DOHH2 (cell line): ENCODE measurements at regions not wholly inside any gene's neighbourhood (a gene's known extent, or its start where the extent isn't known, plus 50 kb on each side); places are given as distances from the start of the nearest gene placed in this dataset.

ENCODE experiments used
- H3F3A ChIP-seq: fragments of 200-600 bp; sonication (generic), shearing (Covaris generic); 2 replicates; pipeline ENCODE4 v1.6.0; 2016; ENCODE audit warnings: antibody characterized with exemption, mild to moderate bottlenecking; ENCODE audit not compliant: control insufficient read depth, insufficient read depth
- H3K27ac ChIP-seq: fragments of 200-600 bp; sonication (generic); 2 replicates; pipeline ENCODE4 v1.5.1; 2014; ENCODE audit warnings: low read depth, mild to moderate bottlenecking, low read length, moderate library complexity
- H3K27me3 ChIP-seq: fragments of 200-600 bp; sonication (generic); 2 replicates; pipeline ENCODE4 v1.6.1; 2014; ENCODE audit warnings: mild to moderate bottlenecking, low read length, mixed read lengths; ENCODE audit not compliant: control insufficient read depth
- H3K36me3 ChIP-seq: fragments of 200-600 bp; sonication (generic); 2 replicates; pipeline ENCODE4 v1.6.1; 2014; ENCODE audit warnings: mild to moderate bottlenecking, low read length, moderate library complexity, mixed read lengths; ENCODE audit not compliant: control insufficient read depth
- H3K4me1 ChIP-seq: fragments of 200-600 bp; sonication (generic); 2 replicates; pipeline ENCODE4 v1.6.1; 2014; ENCODE audit warnings: mild to moderate bottlenecking, low read length, mixed read lengths; ENCODE audit not compliant: control insufficient read depth
- H3K4me2 ChIP-seq: fragments of 200-600 bp; sonication (generic); 2 replicates; pipeline ENCODE4 v1.6.0; 2014; ENCODE audit warnings: mild to moderate bottlenecking, low read length, moderate library complexity
- H3K4me3 ChIP-seq: fragments of 200-600 bp; sonication (generic); 2 replicates; pipeline ENCODE4 v1.5.1; 2014; ENCODE audit warnings: mild to moderate bottlenecking, low read length, mixed read lengths
- H3K79me2 ChIP-seq: fragments of 200-600 bp; sonication (generic); 2 replicates; pipeline ENCODE4 v1.6.1; 2014; ENCODE audit warnings: mild to moderate bottlenecking, low read length, mixed read lengths; ENCODE audit not compliant: control insufficient read depth
- H3K9me2 ChIP-seq: fragments of 200-600 bp; sonication (generic); replicated peaks from 2 replicates; pipeline ENCODE4 v1.6.1; 2014; ENCODE audit warnings: mild to moderate bottlenecking, low read length, mixed read lengths; ENCODE audit not compliant: control insufficient read depth
- H3K9me3 ChIP-seq: fragments of 200-600 bp; sonication (generic); 2 replicates; pipeline ENCODE4 v1.6.1; 2014; ENCODE audit warnings: antibody characterized with exemption, low read length, mixed read lengths; ENCODE audit not compliant: control insufficient read depth, insufficient read depth
- H4K20me1 ChIP-seq: fragments of 200-600 bp; sonication (generic); 2 replicates; pipeline ENCODE4 v1.6.0; 2014; ENCODE audit warnings: low read depth, mild to moderate bottlenecking, antibody characterized with exemption, low read length, moderate library complexity; ENCODE audit not compliant: control insufficient read depth, insufficient read depth
- EZH2phosphoT487 ChIP-seq: fragments of 200-600 bp; sonication (generic); IDR thresholded peaks from 2 replicates; pipeline ENCODE4 v1.6.1; 2017; ENCODE audit warnings: borderline replicate concordance, mild to moderate bottlenecking, antibody characterized with exemption, low read length, moderate library complexity, mixed read lengths
- TF ChIP-seq, protein P1 (sequence below): fragments of 200-600 bp; sonication (generic); IDR thresholded peaks from one replicate; pipeline ENCODE4 v1.5.1; 2014; ENCODE audit warnings: antibody characterized with exemption, mild to moderate bottlenecking, low read depth, low read length; ENCODE audit not compliant: poor library complexity, severe bottlenecking

DNA sequence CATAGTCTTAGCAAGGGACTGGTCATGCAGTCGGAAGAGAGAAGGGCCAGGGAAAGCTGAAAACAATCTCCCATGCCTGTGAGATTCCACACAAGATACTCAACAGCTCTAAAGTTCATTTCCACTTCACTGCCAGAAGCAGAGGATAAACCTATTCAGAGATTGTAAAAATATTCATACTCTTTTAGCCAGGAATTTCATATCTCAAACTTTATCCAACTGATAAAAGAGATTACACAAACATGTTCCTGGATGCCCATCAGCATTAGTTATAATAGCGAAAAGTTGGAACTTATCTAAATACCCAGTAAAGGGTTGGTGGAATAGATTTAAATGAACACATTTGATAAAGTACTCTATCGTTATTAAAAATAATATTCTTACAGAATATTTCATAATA is 75.2 kb upstream of the ARHGEF3 start:
- H3K79me2 ChIP-seq, result no peaks in the 10 kb centered on the region
- H3K4me2 ChIP-seq, result no peak overlapping the region
- TF ChIP-seq, protein P1, sequence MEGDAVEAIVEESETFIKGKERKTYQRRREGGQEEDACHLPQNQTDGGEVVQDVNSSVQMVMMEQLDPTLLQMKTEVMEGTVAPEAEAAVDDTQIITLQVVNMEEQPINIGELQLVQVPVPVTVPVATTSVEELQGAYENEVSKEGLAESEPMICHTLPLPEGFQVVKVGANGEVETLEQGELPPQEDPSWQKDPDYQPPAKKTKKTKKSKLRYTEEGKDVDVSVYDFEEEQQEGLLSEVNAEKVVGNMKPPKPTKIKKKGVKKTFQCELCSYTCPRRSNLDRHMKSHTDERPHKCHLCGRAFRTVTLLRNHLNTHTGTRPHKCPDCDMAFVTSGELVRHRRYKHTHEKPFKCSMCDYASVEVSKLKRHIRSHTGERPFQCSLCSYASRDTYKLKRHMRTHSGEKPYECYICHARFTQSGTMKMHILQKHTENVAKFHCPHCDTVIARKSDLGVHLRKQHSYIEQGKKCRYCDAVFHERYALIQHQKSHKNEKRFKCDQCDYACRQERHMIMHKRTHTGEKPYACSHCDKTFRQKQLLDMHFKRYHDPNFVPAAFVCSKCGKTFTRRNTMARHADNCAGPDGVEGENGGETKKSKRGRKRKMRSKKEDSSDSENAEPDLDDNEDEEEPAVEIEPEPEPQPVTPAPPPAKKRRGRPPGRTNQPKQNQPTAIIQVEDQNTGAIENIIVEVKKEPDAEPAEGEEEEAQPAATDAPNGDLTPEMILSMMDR, result no peak
- TF ChIP-seq EZH2phosphoT487, result no peak
- H3K4me3 ChIP-seq, result no peak overlapping the region
- no peaks in the 10 kb centered on the region for H4K20me1 ChIP-seq
- H3K4me1 ChIP-seq, result no peaks in the 10 kb centered on the region
- H3K9me3 ChIP-seq, result no peaks in the 10 kb centered on the region
- H3K27ac ChIP-seq, result no peak overlapping the region
- no peaks in the 10 kb centered on the region for H3F3A ChIP-seq
- no peaks in the 10 kb centered on the region for H3K9me2 ChIP-seq
- no peaks in the 10 kb centered on the region for H3K36me3 ChIP-seq
- no peaks in the 10 kb centered on the region for H3K27me3 ChIP-seq

DNA sequence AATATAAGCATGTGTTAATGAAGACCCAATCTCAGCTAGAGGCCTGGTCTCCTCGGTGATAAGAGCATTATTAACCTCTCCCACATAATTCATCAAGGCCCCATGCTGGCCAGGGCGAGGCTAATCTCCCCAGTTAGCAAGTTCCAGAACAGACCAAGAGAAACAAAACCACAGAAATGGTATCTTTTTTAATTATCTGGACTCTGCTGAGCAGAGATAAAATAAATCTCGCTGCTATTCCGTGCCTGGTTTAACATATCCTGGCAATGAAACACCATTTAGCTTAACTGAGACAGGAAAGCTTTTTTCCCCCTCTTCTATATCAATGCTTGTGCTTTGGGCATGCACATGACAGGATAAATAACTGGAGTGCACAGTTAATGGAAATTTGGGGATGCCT is 72.5 kb upstream of the ARHGEF3 start:
- H3K4me3 ChIP-seq, result no peak overlapping the region
- H3K27ac ChIP-seq, result no peak overlapping the region
- no peaks in the 10 kb centered on the region for H4K20me1 ChIP-seq
- H3K9me2 ChIP-seq, result no peaks in the 10 kb centered on the region
- peaks cover 2% of the 10 kb centered on the region; the same call in 1 of the 2 replicates for H3K27me3 ChIP-seq
- H3K36me3 ChIP-seq, result no peaks in the 10 kb centered on the region
- H3K9me3 ChIP-seq, result no peaks in the 10 kb centered on the region
- no peaks in the 10 kb centered on the region for H3K4me1 ChIP-seq
- no peak overlapping the region for H3K4me2 ChIP-seq
- TF ChIP-seq EZH2phosphoT487, result no peak
- TF ChIP-seq, protein P1, result no peak
- no peaks in the 10 kb centered on the region for H3K79me2 ChIP-seq
- H3F3A ChIP-seq, result no peaks in the 10 kb centered on the region

DNA sequence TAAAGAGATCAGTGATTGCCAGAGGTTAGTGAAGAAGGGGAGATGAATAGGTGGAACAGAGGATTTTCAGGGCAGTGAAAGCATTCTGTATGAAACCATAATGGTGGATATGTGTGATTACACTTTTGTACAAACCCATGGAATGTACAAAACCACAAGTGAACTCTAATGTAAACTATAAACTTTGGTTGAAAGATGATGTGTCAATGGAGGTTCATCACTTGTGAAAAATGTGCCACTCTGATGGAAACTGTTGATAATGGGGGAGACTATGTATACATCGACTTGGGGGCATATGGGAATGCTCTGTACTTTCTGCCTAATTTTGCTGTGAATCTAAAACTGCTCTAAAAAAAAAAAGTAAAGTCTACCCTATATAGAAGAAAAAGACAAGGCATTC is 68.7 kb upstream of the ARHGEF3 start:
- no peaks in the 10 kb centered on the region for H4K20me1 ChIP-seq
- H3K4me2 ChIP-seq, result no peak overlapping the region
- no peaks in the 10 kb centered on the region for H3F3A ChIP-seq

More for the DNA sequence above, 68.7 kb upstream of the ARHGEF3 start:
- H3K4me1 ChIP-seq, result no peaks in the 10 kb centered on the region
- no peaks in the 10 kb centered on the region for H3K79me2 ChIP-seq
- peaks cover 4% of the 10 kb centered on the region; the same call in 1 of the 2 replicates for H3K27me3 ChIP-seq
- H3K36me3 ChIP-seq, result no peaks in the 10 kb centered on the region
- no peaks in the 10 kb centered on the region for H3K9me3 ChIP-seq
- no peaks in the 10 kb centered on the region for H3K9me2 ChIP-seq
- no peak overlapping the region for H3K27ac ChIP-seq
- no peak for TF ChIP-seq EZH2phosphoT487
- TF ChIP-seq, protein P1, result no peak
- H3K4me3 ChIP-seq, result no peak overlapping the region
